ENCODE measurements at regions not wholly inside any gene's neighbourhood (a gene's known extent, or its start where the extent isn't known, plus 50 kb on each side); places are given as distances from the start of the nearest gene placed in this dataset.

DNA sequence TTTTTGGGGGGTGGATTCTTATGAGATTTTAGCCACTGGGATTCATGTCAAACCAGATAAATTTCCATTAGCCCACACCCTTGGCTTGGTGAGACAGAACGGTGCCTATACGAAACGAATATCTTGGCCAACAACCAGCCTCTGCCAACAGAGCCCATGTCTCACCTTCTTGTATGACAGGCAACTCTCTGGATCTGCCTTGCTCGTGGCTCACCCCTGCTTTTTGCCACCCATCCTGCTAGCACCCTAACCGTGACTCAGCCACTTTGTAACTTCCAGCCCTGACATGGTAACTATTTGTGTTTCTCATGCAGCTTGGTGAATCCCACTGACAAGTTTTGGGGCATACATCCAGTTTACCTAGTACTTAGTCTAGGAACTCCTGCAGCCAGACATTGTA lies 457.0 kb downstream of the SPATA31D1 start:
- TF ChIP-seq CEBPB (IDR thresholded peaks at IDR 0.05; ENCODE audit: low read depth) (no peak), SP1 (IDR thresholded peaks at IDR 0.05; ENCODE audit: low read depth) (no peak), FOSL1 (IDR thresholded peaks at IDR 0.05; ENCODE audit: low read depth) (no peak), ZFX (IDR thresholded peaks at IDR 0.05) (no peak), SRF (IDR thresholded peaks at IDR 0.05; ENCODE audit: low read depth) (no peak), SIN3A (IDR thresholded peaks at IDR 0.05; ENCODE audit: low read depth) (no peak), EGR1 (IDR thresholded peaks at IDR 0.05; ENCODE audit: low read depth) (no peak), POLR2AphosphoS5 (IDR thresholded peaks at IDR 0.05; ENCODE audit: low read depth, low read length) (no peak)
- TF ChIP-seq, protein P1, sequence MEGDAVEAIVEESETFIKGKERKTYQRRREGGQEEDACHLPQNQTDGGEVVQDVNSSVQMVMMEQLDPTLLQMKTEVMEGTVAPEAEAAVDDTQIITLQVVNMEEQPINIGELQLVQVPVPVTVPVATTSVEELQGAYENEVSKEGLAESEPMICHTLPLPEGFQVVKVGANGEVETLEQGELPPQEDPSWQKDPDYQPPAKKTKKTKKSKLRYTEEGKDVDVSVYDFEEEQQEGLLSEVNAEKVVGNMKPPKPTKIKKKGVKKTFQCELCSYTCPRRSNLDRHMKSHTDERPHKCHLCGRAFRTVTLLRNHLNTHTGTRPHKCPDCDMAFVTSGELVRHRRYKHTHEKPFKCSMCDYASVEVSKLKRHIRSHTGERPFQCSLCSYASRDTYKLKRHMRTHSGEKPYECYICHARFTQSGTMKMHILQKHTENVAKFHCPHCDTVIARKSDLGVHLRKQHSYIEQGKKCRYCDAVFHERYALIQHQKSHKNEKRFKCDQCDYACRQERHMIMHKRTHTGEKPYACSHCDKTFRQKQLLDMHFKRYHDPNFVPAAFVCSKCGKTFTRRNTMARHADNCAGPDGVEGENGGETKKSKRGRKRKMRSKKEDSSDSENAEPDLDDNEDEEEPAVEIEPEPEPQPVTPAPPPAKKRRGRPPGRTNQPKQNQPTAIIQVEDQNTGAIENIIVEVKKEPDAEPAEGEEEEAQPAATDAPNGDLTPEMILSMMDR (IDR thresholded peaks at IDR 0.05 in 2 of 3, conservative IDR thresholded peaks at IDR 0.05 in 1 of 3; ENCODE audit: borderline replicate concordance in 1 of 3, insufficient read depth in 1 of 3, low read depth in 2 of 3, low read length in 2 of 3): no peak
- Histone ChIP-seq H3K9ac (ENCODE audit: low read length) (no peak overlapping the region), H3K4me2 (ENCODE audit: low read length) (no peak overlapping the region), H3K4me1 (ENCODE audit: control insufficient read depth in 1 of 2, insufficient read depth in 2 of 2, low read length in 2 of 2) (no peaks in the 10 kb centered on the region), H3K79me2 (ENCODE audit: insufficient read depth, low read length) (no peaks in the 10 kb centered on the region), H3K9me3 (ENCODE audit: control insufficient read depth in 1 of 2, insufficient read depth in 1 of 2, low read depth in 1 of 2, low read length in 2 of 2) (peaks cover 0 to 17% of the 10 kb centered on the region in 2 experiments; a peak in 1 of 4 replicates), H2AFZ (ENCODE audit: low read depth, low read length, poor library complexity, severe bottlenecking) (no peak overlapping the region), H3K36me3 (ENCODE audit: control insufficient read depth in 1 of 2, insufficient read depth in 2 of 2, low read length in 2 of 2) (no peaks in the 10 kb centered on the region), H3K27ac (ENCODE audit: low read depth, low read length) (no peak overlapping the region), H3K4me3 (replicated peaks in 1 of 2; ENCODE audit: low read depth in 1 of 2, low read length in 2 of 2) (no peak overlapping the region), H4K20me1 (ENCODE audit: insufficient read depth) (no peaks in the 10 kb centered on the region), H3K9me2 (ENCODE audit: insufficient read depth) (no peaks in the 10 kb centered on the region), H3K27me3 (ENCODE audit: insufficient read depth, low read length) (no peaks in the 10 kb centered on the region)
- DNase-seq (ENCODE audit: low read depth, low spot score) (no peak), ATAC-seq (no peak)
- ChIA-PET RAD21 (ENCODE audit: low non-redundant PET in 1 of 2, low total read pairs in 2 of 2, uncharacterized antibody in 2 of 2, unreplicated experiment in 2 of 2) (no interaction called here), POLR2A (no interaction called here), CTCF (no interaction called here)
- intact Hi-C loops (cut with micrococcal nuclease): no loop called here
- BruUV-seq (replicated peaks): no TSS peak

DNA sequence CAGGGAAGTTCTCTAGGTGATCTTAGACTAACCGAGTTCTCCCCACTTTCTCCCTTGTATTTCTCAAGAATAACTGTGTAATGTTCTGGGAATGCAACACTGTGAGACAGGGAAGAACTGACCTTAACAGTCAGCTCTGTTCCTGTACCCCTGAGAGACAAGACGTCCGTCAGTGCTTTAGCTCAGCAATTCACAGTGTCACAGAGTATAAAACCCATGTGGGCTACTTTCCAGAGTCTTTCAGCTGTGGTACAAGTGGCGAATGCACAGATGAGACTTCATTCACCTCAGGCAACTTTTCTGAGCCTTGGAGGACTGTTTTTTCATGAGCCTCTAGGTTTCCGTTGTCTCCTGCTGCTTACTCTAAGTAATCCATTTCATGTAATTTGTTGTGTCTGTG lies 458.8 kb downstream of the SPATA31D1 start:
- no peak overlapping the region for H3K9ac ChIP-seq (ENCODE audit: low read length)
- RAD21 ChIA-PET (ENCODE audit: low non-redundant PET in 1 of 2, low total read pairs in 2 of 2, uncharacterized antibody in 2 of 2, unreplicated experiment in 2 of 2): no interaction called here
- H3K27ac ChIP-seq (ENCODE audit: low read depth, low read length): no peak overlapping the region
- POLR2A ChIA-PET: no interaction called here
- DNase-seq (ENCODE audit: low read depth, low spot score): no peak
- H3K27me3 ChIP-seq (ENCODE audit: insufficient read depth, low read length): no peaks in the 10 kb centered on the region
- no peak for ATAC-seq
- H3K4me2 ChIP-seq (ENCODE audit: low read length): no peak overlapping the region
- H3K4me1 ChIP-seq (ENCODE audit: control insufficient read depth in 1 of 2, insufficient read depth in 2 of 2, low read length in 2 of 2): no peaks in the 10 kb centered on the region
- BruUV-seq (replicated peaks): no TSS peak
- no peaks in the 10 kb centered on the region for H3K79me2 ChIP-seq (ENCODE audit: insufficient read depth, low read length)
- H3K4me3 ChIP-seq (replicated peaks in 1 of 2; ENCODE audit: low read depth in 1 of 2, low read length in 2 of 2): no peak overlapping the region
- no peaks in the 10 kb centered on the region for H4K20me1 ChIP-seq (ENCODE audit: insufficient read depth)
- peaks cover 0 to 17% of the 10 kb centered on the region in 2 experiments; a peak in 1 of 4 replicates for H3K9me3 ChIP-seq (ENCODE audit: control insufficient read depth in 1 of 2, insufficient read depth in 1 of 2, low read depth in 1 of 2, low read length in 2 of 2)
- no peaks in the 10 kb centered on the region; a peak in 1 of 4 replicates for H3K36me3 ChIP-seq (ENCODE audit: control insufficient read depth in 1 of 2, insufficient read depth in 2 of 2, low read length in 2 of 2)
- no peaks in the 10 kb centered on the region for H3K9me2 ChIP-seq (ENCODE audit: insufficient read depth)
- intact Hi-C loops (cut with micrococcal nuclease): no loop called here
- H2AFZ ChIP-seq (ENCODE audit: low read depth, low read length, poor library complexity, severe bottlenecking): no peak overlapping the region
- CTCF ChIA-PET: no interaction called here
- no peak for TF ChIP-seq POLR2A (IDR thresholded peaks at IDR 0.05; ENCODE audit: borderline replicate concordance, extremely low read depth, insufficient read depth, insufficient read length)
- TF ChIP-seq, protein P2, sequence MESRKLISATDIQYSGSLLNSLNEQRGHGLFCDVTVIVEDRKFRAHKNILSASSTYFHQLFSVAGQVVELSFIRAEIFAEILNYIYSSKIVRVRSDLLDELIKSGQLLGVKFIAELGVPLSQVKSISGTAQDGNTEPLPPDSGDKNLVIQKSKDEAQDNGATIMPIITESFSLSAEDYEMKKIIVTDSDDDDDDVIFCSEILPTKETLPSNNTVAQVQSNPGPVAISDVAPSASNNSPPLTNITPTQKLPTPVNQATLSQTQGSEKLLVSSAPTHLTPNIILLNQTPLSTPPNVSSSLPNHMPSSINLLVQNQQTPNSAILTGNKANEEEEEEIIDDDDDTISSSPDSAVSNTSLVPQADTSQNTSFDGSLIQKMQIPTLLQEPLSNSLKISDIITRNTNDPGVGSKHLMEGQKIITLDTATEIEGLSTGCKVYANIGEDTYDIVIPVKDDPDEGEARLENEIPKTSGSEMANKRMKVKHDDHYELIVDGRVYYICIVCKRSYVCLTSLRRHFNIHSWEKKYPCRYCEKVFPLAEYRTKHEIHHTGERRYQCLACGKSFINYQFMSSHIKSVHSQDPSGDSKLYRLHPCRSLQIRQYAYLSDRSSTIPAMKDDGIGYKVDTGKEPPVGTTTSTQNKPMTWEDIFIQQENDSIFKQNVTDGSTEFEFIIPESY (IDR thresholded peaks at IDR 0.05; ENCODE audit: extremely low read depth, insufficient replicate concordance, low read length): no peak
- TF ChIP-seq, protein P3, sequence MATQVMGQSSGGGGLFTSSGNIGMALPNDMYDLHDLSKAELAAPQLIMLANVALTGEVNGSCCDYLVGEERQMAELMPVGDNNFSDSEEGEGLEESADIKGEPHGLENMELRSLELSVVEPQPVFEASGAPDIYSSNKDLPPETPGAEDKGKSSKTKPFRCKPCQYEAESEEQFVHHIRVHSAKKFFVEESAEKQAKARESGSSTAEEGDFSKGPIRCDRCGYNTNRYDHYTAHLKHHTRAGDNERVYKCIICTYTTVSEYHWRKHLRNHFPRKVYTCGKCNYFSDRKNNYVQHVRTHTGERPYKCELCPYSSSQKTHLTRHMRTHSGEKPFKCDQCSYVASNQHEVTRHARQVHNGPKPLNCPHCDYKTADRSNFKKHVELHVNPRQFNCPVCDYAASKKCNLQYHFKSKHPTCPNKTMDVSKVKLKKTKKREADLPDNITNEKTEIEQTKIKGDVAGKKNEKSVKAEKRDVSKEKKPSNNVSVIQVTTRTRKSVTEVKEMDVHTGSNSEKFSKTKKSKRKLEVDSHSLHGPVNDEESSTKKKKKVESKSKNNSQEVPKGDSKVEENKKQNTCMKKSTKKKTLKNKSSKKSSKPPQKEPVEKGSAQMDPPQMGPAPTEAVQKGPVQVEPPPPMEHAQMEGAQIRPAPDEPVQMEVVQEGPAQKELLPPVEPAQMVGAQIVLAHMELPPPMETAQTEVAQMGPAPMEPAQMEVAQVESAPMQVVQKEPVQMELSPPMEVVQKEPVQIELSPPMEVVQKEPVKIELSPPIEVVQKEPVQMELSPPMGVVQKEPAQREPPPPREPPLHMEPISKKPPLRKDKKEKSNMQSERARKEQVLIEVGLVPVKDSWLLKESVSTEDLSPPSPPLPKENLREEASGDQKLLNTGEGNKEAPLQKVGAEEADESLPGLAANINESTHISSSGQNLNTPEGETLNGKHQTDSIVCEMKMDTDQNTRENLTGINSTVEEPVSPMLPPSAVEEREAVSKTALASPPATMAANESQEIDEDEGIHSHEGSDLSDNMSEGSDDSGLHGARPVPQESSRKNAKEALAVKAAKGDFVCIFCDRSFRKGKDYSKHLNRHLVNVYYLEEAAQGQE (IDR thresholded peaks at IDR 0.05; ENCODE audit: low read depth): no peak
- no peak for TF ChIP-seq JUND (IDR thresholded peaks at IDR 0.05)
